Keratinocyte (primary cell): ENCODE measurements at regions not wholly inside any gene's neighbourhood (a gene's known extent, or its start where the extent isn't known, plus 50 kb on each side); places are given as distances from the start of the nearest gene placed in this dataset.

ENCODE experiments used
- DNase-seq: peaks from one replicate; pipeline ENCODE4 v3.0.0-alpha.2; 2011; ENCODE audit warnings: low read depth, missing footprints, low spot score
- FAIRE-seq: peaks from 2 replicates; lab custom pipeline; 2011; peaks lifted over from hg19 to GRCh38; lab: Jason Lieb, UNC
- H2AFZ ChIP-seq: 2 replicates; pipeline ENCODE4 v1.6.0; 2012; ENCODE audit warnings: low read length, control low read depth, inconsistent platforms; ENCODE audit not compliant: control insufficient read depth
- H3K27ac ChIP-seq: 2 replicates; pipeline ENCODE4 v1.5.1; 2011; ENCODE audit warnings: low read length; ENCODE audit not compliant: control insufficient read depth, insufficient read depth
- H3K27me3 ChIP-seq: 3 replicates; pipeline ENCODE4 v1.6.0; 2011; ENCODE audit warnings: low read length; ENCODE audit not compliant: control insufficient read depth, insufficient read depth; ENCODE audit errors: extremely low read depth
- H3K36me3 ChIP-seq, 2 experiments: 2 replicates in 1 of 2; 3 replicates in 1 of 2; pipeline ENCODE4 v1.5.1; 2011; ENCODE audit warnings: low read length in 2 of 2, mild to moderate bottlenecking in 1 of 2; ENCODE audit not compliant: control insufficient read depth in 2 of 2, insufficient read depth in 2 of 2; ENCODE audit errors: extremely low read depth in 1 of 2
- H3K4me1 ChIP-seq: 3 replicates; pipeline ENCODE4 v1.5.1; 2011; ENCODE audit warnings: low read length; ENCODE audit not compliant: control insufficient read depth, insufficient read depth; ENCODE audit errors: extremely low read depth
- H3K4me2 ChIP-seq: 3 replicates; pipeline ENCODE4 v1.6.0; 2011; ENCODE audit warnings: low read depth, low read length; ENCODE audit not compliant: control insufficient read depth, insufficient read depth; ENCODE audit errors: extremely low read depth
- H3K4me3 ChIP-seq, 3 experiments: fragments of 200-600 bp in 1 of 3; sonication (generic) in 1 of 3; 2 replicates in 2 of 3; 3 replicates in 1 of 3; pipeline ENCODE4 v1.5.1; 2011 to 2016; ENCODE audit warnings: low read length in 3 of 3, mild to moderate bottlenecking in 3 of 3, control low read depth in 2 of 3, inconsistent platforms in 1 of 3, low read depth in 1 of 3, mixed read lengths in 1 of 3, mixed run types in 1 of 3, moderate library complexity in 1 of 3; ENCODE audit not compliant: control insufficient read depth in 2 of 3, insufficient read depth in 2 of 3; ENCODE audit errors: extremely low read depth in 1 of 3
- H3K79me2 ChIP-seq: 2 replicates; pipeline ENCODE4 v1.6.0; 2012; ENCODE audit warnings: low read length; ENCODE audit not compliant: control insufficient read depth, insufficient read depth
- H3K9ac ChIP-seq: 3 replicates; pipeline ENCODE4 v1.6.0; 2011; ENCODE audit warnings: low read length; ENCODE audit not compliant: control insufficient read depth, insufficient read depth; ENCODE audit errors: extremely low read depth
- H3K9me1 ChIP-seq: 3 replicates; pipeline ENCODE4 v1.6.0; 2011; ENCODE audit warnings: low read length; ENCODE audit not compliant: control insufficient read depth, insufficient read depth; ENCODE audit errors: extremely low read depth
- H3K9me3 ChIP-seq: 2 replicates; pipeline ENCODE4 v1.5.1; 2012; ENCODE audit warnings: low read depth, low read length; ENCODE audit not compliant: control insufficient read depth
- H4K20me1 ChIP-seq: 3 replicates; pipeline ENCODE4 v1.6.0; 2011; ENCODE audit warnings: low read length; ENCODE audit not compliant: control insufficient read depth, insufficient read depth; ENCODE audit errors: extremely low read depth
- CTCF ChIP-seq, 3 experiments: IDR thresholded peaks in 1 of 3; conservative IDR thresholded peaks in 1 of 3; optimal IDR thresholded peaks in 1 of 3; 2 replicates in 2 of 3; 3 replicates in 1 of 3; pipeline versions ENCODE3 to v1.5.1; 2011; ENCODE audit warnings: low read length in 3 of 3, mild to moderate bottlenecking in 3 of 3, moderate library complexity in 2 of 3, control low read depth in 1 of 3, inconsistent platforms in 1 of 3; ENCODE audit not compliant: insufficient read depth in 2 of 3; ENCODE audit errors: extremely low read depth in 1 of 3
- EZH2 ChIP-seq: IDR thresholded peaks from one replicate; pipeline ENCODE4 v1.6.1; 2012; ENCODE audit warnings: inconsistent platforms, mild to moderate bottlenecking, low read length, moderate library complexity
- dilution Hi-C: fragments of 300-500 bp; cut with MboI; formaldehyde crosslinking; loops from one replicate; pipeline ENCODE4 v1.7.0; 2020; ENCODE audit warnings: low sequenced_read_pairs; ENCODE audit not compliant: extremely low pct_ligation_motif_present

GRCh38 chr16:51674615-51675014, 523.5 kb upstream of the SALL1 start:
- H3K27ac ChIP-seq, result no peak overlapping the region
- no peak overlapping the region for H3K4me3 ChIP-seq
- no peaks in the 10 kb centered on the region for H3K9me3 ChIP-seq
- no peaks in the 10 kb centered on the region for H3K27me3 ChIP-seq
- no peaks in the 10 kb centered on the region for H4K20me1 ChIP-seq
- H3K4me1 ChIP-seq, result no peaks in the 10 kb centered on the region
- no peak overlapping the region for H2AFZ ChIP-seq
- no peak for TF ChIP-seq CTCF (optimal IDR thresholded peaks at IDR 0.05 in 1 of 3, IDR thresholded peaks at IDR 0.05 in 1 of 3, conservative IDR thresholded peaks at IDR 0.05 in 1 of 3; ENCODE audit: extremely low read depth in 1 of 3, insufficient read depth in 2 of 3, low read length in 3 of 3)
- TF ChIP-seq EZH2, result no peak
- H3K79me2 ChIP-seq, result no peaks in the 10 kb centered on the region
- H3K9me1 ChIP-seq, result no peaks in the 10 kb centered on the region
- DNase-seq (no peak), FAIRE-seq (no peak)
- no peak overlapping the region for H3K9ac ChIP-seq
- dilution Hi-C loops, result no loop called here
- H3K4me2 ChIP-seq, result no peak overlapping the region
- no peaks in the 10 kb centered on the region for H3K36me3 ChIP-seq

- H3K36me3 ChIP-seq, result no peaks in the 10 kb centered on the region
- peaks cover 4% of the 10 kb centered on the region for H3K27me3 ChIP-seq
- TF ChIP-seq CTCF (optimal IDR thresholded peaks at IDR 0.05 in 1 of 3, IDR thresholded peaks at IDR 0.05 in 1 of 3, conservative IDR thresholded peaks at IDR 0.05 in 1 of 3; ENCODE audit: extremely low read depth in 1 of 3, insufficient read depth in 2 of 3, low read length in 3 of 3), result no peak
- no peak for TF ChIP-seq EZH2
- no peak overlapping the region for H2AFZ ChIP-seq
- H4K20me1 ChIP-seq, result no peaks in the 10 kb centered on the region
- dilution Hi-C loops, result no loop called here
- no peak overlapping the region for H3K9ac ChIP-seq
- no peaks in the 10 kb centered on the region for H3K4me1 ChIP-seq
- no peaks in the 10 kb centered on the region for H3K9me1 ChIP-seq
- H3K79me2 ChIP-seq, result no peaks in the 10 kb centered on the region
- H3K4me3 ChIP-seq, result no peak overlapping the region
- H3K27ac ChIP-seq, result no peak overlapping the region
- DNase-seq (no peak), FAIRE-seq (no peak)
- no peaks in the 10 kb centered on the region for H3K9me3 ChIP-seq
- no peak overlapping the region for H3K4me2 ChIP-seq
Observed at GRCh38 chr16:51670527-51670926, 519.5 kb upstream of the SALL1 start.
